ENCODE measurements at regions not wholly inside any gene's neighbourhood (a gene's known extent, or its start where the extent isn't known, plus 50 kb on each side); places are given as distances from the start of the nearest gene placed in this dataset.

DNA sequence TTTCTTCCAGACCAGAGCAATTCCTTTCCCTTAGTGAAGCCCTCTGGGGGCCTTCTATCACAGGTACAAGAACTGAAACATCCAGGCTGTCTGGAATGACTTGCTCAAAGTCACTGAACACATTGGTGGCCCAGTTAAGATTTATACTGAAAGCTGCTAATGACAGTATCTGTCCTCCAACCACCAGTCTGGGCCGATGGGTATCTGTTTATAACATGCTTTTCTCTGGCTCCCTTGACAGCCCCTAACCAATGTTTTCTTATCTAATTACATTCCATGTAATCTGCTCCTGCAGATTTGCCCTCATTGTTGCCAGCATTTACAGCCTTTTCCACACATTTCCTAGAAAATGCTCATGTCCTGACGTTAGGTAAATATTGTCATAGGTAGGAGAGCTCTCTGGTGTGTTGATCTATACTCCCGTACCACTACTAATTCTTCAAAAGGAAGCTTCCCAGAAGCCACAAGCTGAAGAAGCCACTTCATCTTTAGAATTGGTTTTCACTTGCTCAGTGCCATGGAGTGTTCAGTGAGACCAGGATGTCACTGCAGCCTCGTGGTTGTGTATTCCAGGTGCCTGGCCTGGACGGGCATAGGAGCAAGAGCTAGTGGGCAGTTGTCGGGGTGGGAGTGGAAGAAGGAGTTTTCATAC, 163.9 kb downstream of the TSEN15 start:
- TF ChIP-seq, protein P1, sequence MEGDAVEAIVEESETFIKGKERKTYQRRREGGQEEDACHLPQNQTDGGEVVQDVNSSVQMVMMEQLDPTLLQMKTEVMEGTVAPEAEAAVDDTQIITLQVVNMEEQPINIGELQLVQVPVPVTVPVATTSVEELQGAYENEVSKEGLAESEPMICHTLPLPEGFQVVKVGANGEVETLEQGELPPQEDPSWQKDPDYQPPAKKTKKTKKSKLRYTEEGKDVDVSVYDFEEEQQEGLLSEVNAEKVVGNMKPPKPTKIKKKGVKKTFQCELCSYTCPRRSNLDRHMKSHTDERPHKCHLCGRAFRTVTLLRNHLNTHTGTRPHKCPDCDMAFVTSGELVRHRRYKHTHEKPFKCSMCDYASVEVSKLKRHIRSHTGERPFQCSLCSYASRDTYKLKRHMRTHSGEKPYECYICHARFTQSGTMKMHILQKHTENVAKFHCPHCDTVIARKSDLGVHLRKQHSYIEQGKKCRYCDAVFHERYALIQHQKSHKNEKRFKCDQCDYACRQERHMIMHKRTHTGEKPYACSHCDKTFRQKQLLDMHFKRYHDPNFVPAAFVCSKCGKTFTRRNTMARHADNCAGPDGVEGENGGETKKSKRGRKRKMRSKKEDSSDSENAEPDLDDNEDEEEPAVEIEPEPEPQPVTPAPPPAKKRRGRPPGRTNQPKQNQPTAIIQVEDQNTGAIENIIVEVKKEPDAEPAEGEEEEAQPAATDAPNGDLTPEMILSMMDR (IDR thresholded peaks at IDR 0.05): no peak
- ATAC-seq (ENCODE audit: low FRiP score): no peak
- no peak for DNase-seq (ENCODE audit: low spot score)

DNA sequence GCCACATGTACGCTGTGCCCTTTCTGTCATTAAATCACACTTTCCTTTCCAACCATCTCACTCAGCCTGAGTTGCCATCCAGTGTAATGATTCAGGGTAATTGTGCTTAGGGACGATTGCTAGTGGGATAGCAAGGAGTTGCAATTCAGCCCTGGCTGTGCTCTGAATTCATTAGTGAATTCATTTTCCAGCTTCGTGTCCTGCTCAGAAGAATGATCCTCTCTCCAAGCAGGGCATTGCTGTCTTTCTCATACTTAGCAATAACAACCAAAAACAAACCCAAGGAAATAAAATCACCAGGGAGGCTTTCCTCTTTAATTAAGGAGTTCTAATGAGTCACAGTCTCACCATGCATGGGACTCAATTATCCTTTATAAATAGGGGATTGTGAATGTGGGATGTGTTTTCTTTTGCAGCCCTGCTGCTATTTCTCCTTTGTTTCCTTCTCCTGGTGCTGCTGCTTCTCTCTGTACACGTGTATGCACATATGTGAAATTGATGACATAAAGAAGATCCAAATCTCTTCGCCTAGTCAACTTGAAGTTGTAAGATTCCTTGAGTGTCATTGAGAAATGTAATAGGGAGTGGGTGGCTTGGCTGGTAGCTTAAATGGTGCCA, 167.0 kb downstream of the TSEN15 start:
- TF ChIP-seq, protein P1 (IDR thresholded peaks at IDR 0.05): no peak
- ATAC-seq (ENCODE audit: low FRiP score): no peak
- DNase-seq (ENCODE audit: low spot score): no peak

DNA sequence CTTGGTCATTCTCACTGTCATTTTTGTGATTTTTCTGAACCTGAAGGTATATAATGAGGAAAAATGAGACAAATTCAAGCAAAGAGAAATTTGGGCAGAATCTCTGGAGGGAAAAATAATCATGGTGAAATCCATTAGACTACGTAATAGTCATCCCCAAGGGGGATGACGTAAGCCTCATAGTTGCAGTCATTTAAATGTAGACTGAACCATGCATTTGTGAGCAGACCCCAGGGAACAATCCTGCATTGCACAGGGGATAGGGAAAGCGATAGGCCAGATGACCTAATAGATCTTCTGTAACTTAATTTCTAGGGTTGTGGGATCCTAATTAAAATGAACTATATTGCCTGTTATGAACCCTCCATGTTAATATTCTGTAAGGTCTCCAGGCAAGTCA, 167.4 kb upstream of the C1orf21 start:
- TF ChIP-seq, protein P1 (IDR thresholded peaks at IDR 0.05): no peak
- no peak for ATAC-seq (ENCODE audit: low FRiP score)
- no peak for DNase-seq (ENCODE audit: low spot score)

DNA sequence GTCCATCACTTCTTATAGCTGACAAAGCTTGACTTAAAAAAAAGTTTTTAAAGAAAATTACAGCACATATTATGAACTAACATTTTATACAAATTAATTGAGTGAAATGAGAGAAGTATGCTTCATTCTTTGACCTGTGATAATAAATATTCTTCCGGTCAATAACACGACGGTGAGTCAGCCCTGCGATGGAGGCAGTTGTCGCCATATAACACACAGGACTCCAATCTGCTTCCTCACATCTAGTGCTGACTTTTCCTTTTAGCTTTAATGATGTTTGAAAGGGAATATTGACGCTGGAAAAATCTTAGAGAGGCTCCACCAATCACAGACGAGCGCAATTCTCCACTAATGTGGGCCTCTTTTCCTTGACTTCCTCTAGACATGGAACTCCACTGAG, 166.9 kb upstream of the C1orf21 start:
- TF ChIP-seq, protein P1 (IDR thresholded peaks at IDR 0.05): no peak
- no peak for DNase-seq (ENCODE audit: low spot score)
- no peak for ATAC-seq (ENCODE audit: low FRiP score)

DNA sequence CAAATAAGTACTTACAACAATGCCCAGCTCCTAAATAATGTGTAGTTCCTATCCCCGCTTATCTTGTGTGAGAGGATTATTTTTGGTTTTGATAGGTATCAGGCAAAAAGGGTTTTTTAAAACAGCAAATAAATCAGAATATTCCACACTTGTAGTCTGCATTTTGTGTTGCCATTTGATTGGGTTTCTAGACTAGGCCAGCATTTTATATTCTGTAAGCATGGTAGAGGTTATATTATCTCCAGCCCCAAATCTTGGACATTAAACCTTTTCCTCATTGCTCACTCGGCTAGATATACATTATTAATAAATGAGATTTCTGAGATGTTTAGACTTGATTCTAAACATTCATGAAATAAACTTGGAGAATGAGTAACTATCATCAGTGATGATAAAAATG, 165.7 kb upstream of the C1orf21 start:
- ATAC-seq (ENCODE audit: low FRiP score) (no peak), DNase-seq (ENCODE audit: low spot score) (no peak)
- TF ChIP-seq, protein P1 (IDR thresholded peaks at IDR 0.05): no peak

DNA sequence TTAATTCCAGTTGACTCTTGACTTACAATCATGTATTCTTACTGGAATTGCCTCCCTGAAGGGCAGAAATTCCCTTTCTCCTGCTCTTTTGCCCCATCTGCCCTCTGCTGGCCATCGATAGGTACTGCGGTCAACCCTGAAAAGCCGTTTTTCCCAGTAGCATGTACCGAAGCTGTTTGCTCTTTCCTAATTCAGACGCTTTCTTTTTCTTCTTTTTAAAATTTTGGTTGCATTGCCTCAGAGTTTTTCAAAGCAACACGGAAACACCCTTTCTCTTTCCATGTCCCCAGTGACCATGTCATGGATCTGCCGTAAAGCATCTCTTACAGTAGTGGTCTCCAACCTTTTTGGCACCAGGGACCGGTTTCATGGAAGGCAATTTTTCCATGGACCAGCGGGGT, 164.2 kb upstream of the C1orf21 start:
- DNase-seq (ENCODE audit: low spot score) (no peak), ATAC-seq (ENCODE audit: low FRiP score) (peak; percentile 71)
- TF ChIP-seq, protein P1 (IDR thresholded peaks at IDR 0.05): peak in 2 of 3 donors; percentile 48 to 75

DNA sequence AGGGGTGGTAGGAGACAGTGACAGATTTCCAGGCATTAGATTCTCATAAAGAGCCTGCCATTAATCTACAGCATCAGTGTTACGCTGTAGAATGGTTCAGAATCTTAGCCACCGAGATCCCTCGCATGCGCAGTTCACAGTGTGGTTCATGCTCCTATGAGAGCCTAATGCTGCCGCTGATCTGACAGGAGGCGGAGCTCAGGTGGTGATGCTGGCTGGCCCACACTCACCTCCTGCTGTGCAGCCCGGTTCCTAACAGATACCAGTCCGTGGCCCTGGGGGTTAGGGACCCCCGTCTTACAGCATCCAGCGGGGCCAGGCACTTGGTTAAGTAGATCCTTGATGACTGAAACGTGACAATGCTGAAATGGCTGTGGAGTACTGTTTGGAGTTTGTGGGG, 163.6 kb upstream of the C1orf21 start:
- no peak for ATAC-seq (ENCODE audit: low FRiP score)
- DNase-seq (ENCODE audit: low spot score): no peak
- TF ChIP-seq, protein P1 (IDR thresholded peaks at IDR 0.05): no peak

Data from omental fat pad (tissue), 3 donors.